ENCODE measurements at regions not wholly inside any gene's neighbourhood (a gene's known extent, or its start where the extent isn't known, plus 50 kb on each side); places are given as distances from the start of the nearest gene placed in this dataset.
"Not testable (repeated sequence)": the region's sequence is repeated elsewhere in the genome, so short reads cannot be mapped to it uniquely, and the experiment has no call there.

- Histone ChIP-seq H3K27me3 (peaks cover 0 to 14% (median 0%) of the 10 kb centered on the region in 3 donors), H3K9me3 (peaks cover 0 to 2% (median 0%) of the 10 kb centered on the region in 4 donors), H3K27ac (no peak overlapping the region), H3K36me3 (no peaks in the 10 kb centered on the region), H3K4me1 (no peaks in the 10 kb centered on the region), H3K4me3 (no peak overlapping the region)
- no peak for DNase-seq
- intact Hi-C loops (cut with DNase I), result no loop called here
- 80 to 88% methylated on average over 13 of the region's 13 CpGs for WGBS, 2 donors
- TF ChIP-seq, protein P1, sequence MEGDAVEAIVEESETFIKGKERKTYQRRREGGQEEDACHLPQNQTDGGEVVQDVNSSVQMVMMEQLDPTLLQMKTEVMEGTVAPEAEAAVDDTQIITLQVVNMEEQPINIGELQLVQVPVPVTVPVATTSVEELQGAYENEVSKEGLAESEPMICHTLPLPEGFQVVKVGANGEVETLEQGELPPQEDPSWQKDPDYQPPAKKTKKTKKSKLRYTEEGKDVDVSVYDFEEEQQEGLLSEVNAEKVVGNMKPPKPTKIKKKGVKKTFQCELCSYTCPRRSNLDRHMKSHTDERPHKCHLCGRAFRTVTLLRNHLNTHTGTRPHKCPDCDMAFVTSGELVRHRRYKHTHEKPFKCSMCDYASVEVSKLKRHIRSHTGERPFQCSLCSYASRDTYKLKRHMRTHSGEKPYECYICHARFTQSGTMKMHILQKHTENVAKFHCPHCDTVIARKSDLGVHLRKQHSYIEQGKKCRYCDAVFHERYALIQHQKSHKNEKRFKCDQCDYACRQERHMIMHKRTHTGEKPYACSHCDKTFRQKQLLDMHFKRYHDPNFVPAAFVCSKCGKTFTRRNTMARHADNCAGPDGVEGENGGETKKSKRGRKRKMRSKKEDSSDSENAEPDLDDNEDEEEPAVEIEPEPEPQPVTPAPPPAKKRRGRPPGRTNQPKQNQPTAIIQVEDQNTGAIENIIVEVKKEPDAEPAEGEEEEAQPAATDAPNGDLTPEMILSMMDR (IDR thresholded peaks at IDR 0.05), result no peak
- no peak for TF ChIP-seq POLR2A (IDR thresholded peaks at IDR 0.05)
- TF ChIP-seq POLR2AphosphoS5 (IDR thresholded peaks at IDR 0.05), result no peak
- no peak for TF ChIP-seq EP300 (IDR thresholded peaks at IDR 0.05)
Measured at GRCh38 chr12:131536766-131537165, 174.1 kb upstream of the SFSWAP start.

GRCh38 chr12:131537267-131537958, 173.5 kb upstream of the SFSWAP start:
- intact Hi-C loops (cut with DNase I), result no loop called here

GRCh38 chr12:131539381-131539780, 171.5 kb upstream of the SFSWAP start:
- WGBS, 2 donors, result 92 to 97% methylated on average over 2 of the region's 2 CpGs
- Histone ChIP-seq H3K36me3 (no peaks in the 10 kb centered on the region), H3K4me1 (no peaks in the 10 kb centered on the region), H3K27me3 (peaks cover 0 to 6% (median 0%) of the 10 kb centered on the region in 3 donors), H3K9me3 (peaks cover 0 to 3% (median 0%) of the 10 kb centered on the region in 4 donors), H3K4me3 (no peak overlapping the region), H3K27ac (no peak overlapping the region)
- TF ChIP-seq EP300 (IDR thresholded peaks at IDR 0.05), result no peak
- TF ChIP-seq, protein P1 (IDR thresholded peaks at IDR 0.05), result no peak
- no peak for TF ChIP-seq POLR2AphosphoS5 (IDR thresholded peaks at IDR 0.05)
- TF ChIP-seq POLR2A (IDR thresholded peaks at IDR 0.05), result no peak
- no peak for DNase-seq
- intact Hi-C loops (cut with DNase I), result no loop called here

More at GRCh38 chr12:131537267-131537958, 173.5 kb upstream of the SFSWAP start:
- Histone ChIP-seq H3K27me3 (peaks cover 0 to 8% (median 0%) of the 10 kb centered on the region in 3 donors), H3K4me1 (no peaks in the 10 kb centered on the region), H3K27ac (no peak overlapping the region), H3K9me3 (peaks cover 0 to 3% (median 0%) of the 10 kb centered on the region in 4 donors), H3K4me3 (no peak overlapping the region), H3K36me3 (no peaks in the 10 kb centered on the region)
- 50 to 67% methylated on average over 11 of the region's 11 CpGs for WGBS, 2 donors
- DNase-seq, result no peak
- TF ChIP-seq, protein P1 (IDR thresholded peaks at IDR 0.05), result no peak
- TF ChIP-seq POLR2A (IDR thresholded peaks at IDR 0.05) (no peak), EP300 (IDR thresholded peaks at IDR 0.05) (no peak)

DNA sequence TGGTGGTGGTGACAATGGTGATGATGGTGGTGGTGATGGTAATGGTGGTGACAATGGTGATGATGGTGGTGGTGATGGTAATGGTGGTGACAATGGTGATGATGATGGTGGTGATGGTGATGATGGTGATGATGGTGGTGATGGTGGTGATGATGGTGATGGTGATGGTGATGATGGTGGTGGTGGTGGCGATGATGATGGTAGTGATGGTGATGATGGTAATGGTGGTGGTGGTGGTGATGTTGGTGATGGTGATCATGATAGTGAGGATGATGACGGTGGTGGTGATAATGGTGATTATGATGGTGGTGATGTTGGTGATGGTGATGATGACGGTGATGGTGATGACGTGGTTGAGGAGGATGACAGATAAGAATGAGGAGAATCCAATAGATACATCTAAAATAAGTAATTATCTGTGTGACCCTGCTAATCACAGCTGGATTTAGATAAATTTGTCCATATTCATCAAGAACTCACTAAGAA, 170.7 kb upstream of the SFSWAP start:
- no peak overlapping the region for H3K4me3 ChIP-seq

DNA sequence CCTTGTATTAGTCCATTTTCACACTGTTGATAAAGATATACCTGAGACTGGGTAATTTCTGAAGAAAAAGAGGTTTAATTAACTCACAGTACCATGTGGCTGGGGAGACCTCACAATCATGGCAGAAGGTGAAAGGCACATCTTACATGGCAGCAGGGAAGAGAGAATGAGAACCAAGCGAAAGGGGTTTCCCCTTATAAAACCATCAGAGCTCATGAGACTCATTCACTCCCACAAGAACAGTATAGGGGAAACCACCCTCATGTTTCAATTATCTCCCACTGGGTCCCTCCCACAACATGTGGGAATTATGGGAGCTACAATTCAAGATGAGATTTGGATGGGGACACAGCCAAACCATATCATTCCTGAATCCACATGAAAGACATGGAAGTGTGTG, 169.4 kb upstream of the SFSWAP start:
- WGBS, 2 donors, result 80 to 92% methylated on average over 1 of the region's 1 CpG
- H3K4me1 ChIP-seq; intact Hi-C loops (cut with DNase I); H3K4me3 ChIP-seq; H3K9me3 ChIP-seq; DNase-seq; H3K27me3 ChIP-seq; H3K36me3 ChIP-seq; H3K27ac ChIP-seq: not testable (repeated sequence)

More for the DNA sequence above, 170.7 kb upstream of the SFSWAP start:
- DNase-seq, result no peak
- TF ChIP-seq, protein P1 (IDR thresholded peaks at IDR 0.05), result no peak
- TF ChIP-seq POLR2AphosphoS5 (IDR thresholded peaks at IDR 0.05) (no peak), EP300 (IDR thresholded peaks at IDR 0.05) (no peak), POLR2A (IDR thresholded peaks at IDR 0.05) (no peak)
- Histone ChIP-seq H3K27me3 (peaks cover 0 to 4% (median 0%) of the 10 kb centered on the region in 3 donors), H3K27ac (no peak overlapping the region), H3K4me1 (no peaks in the 10 kb centered on the region), H3K36me3 (no peaks in the 10 kb centered on the region), H3K9me3 (peaks cover 0 to 3% (median 0%) of the 10 kb centered on the region in 4 donors)
- intact Hi-C loops (cut with DNase I), result no loop called here
- WGBS, 2 donors, result 91 to 95% methylated on average over 4 of the region's 4 CpGs
